ENCODE measurements at regions not wholly inside any gene's neighbourhood (a gene's known extent, or its start where the extent isn't known, plus 50 kb on each side); places are given as distances from the start of the nearest gene placed in this dataset.

GRCh38 chr9:115862021-115862420, 291.6 kb upstream of the PAPPA start:
- DNase-seq (no peak), ATAC-seq (no peak)
- Histone ChIP-seq H3K27me3 (no peaks in the 10 kb centered on the region), H3K4me1 (no peaks in the 10 kb centered on the region), H3K4me3 (no peak overlapping the region), H3K9me3 (no peaks in the 10 kb centered on the region), H3K36me3 (no peaks in the 10 kb centered on the region), H3K27ac (no peak overlapping the region)
- intact Hi-C loops (cut with DNase I): no loop called here
- no peak for TF ChIP-seq CTCF (IDR thresholded peaks at IDR 0.05)

GRCh38 chr9:115864581-115864980, 289.0 kb upstream of the PAPPA start:
- no peak for TF ChIP-seq CTCF (IDR thresholded peaks at IDR 0.05)
- H3K4me1 ChIP-seq: no peaks in the 10 kb centered on the region
- no peaks in the 10 kb centered on the region for H3K27me3 ChIP-seq
- H3K9me3 ChIP-seq: no peaks in the 10 kb centered on the region
- no peak for ATAC-seq
- intact Hi-C loops (cut with DNase I): no loop called here
- no peak for DNase-seq
- H3K27ac ChIP-seq: no peak overlapping the region
- H3K36me3 ChIP-seq: no peaks in the 10 kb centered on the region
- H3K4me3 ChIP-seq: no peak overlapping the region

GRCh38 chr9:115867326-115867725, 286.3 kb upstream of the PAPPA start:
- ATAC-seq (no peak), DNase-seq (no peak)
- no peak for TF ChIP-seq CTCF (IDR thresholded peaks at IDR 0.05)
- Histone ChIP-seq H3K27me3 (no peaks in the 10 kb centered on the region), H3K4me3 (no peak overlapping the region), H3K4me1 (no peaks in the 10 kb centered on the region), H3K9me3 (no peaks in the 10 kb centered on the region), H3K27ac (no peak overlapping the region), H3K36me3 (no peaks in the 10 kb centered on the region)
- intact Hi-C loops (cut with DNase I): no loop called here

GRCh38 chr9:115877852-115878438, 275.6 kb upstream of the PAPPA start:
- ATAC-seq (no peak), DNase-seq (no peak)
- H3K36me3 ChIP-seq: no peaks in the 10 kb centered on the region
- TF ChIP-seq CTCF (IDR thresholded peaks at IDR 0.05): no peak
- intact Hi-C loops (cut with DNase I): no loop called here
- H3K4me1 ChIP-seq: peaks cover 3% of the 10 kb centered on the region
- no peaks in the 10 kb centered on the region for H3K9me3 ChIP-seq
- no peak overlapping the region for H3K27ac ChIP-seq
- no peaks in the 10 kb centered on the region for H3K27me3 ChIP-seq
- no peak overlapping the region for H3K4me3 ChIP-seq

- DNase-seq (no peak), ATAC-seq (no peak)
- Histone ChIP-seq H3K27ac (no peak overlapping the region), H3K36me3 (no peaks in the 10 kb centered on the region), H3K4me1 (peaks cover 4% of the 10 kb centered on the region), H3K9me3 (no peaks in the 10 kb centered on the region), H3K4me3 (no peak overlapping the region), H3K27me3 (no peaks in the 10 kb centered on the region)
- no peak for TF ChIP-seq CTCF (IDR thresholded peaks at IDR 0.05)
- intact Hi-C loops (cut with DNase I): no loop called here
Observed at GRCh38 chr9:115879451-115879850, 274.1 kb upstream of the PAPPA start.

Data from upper lobe of right lung (tissue), 1 donor.